ENCODE measurements at regions not wholly inside any gene's neighbourhood (a gene's known extent, or its start where the extent isn't known, plus 50 kb on each side); places are given as distances from the start of the nearest gene placed in this dataset.
A peak's percentile ranks its signal among the peaks of the same experiment; 100 is the strongest.

DNA sequence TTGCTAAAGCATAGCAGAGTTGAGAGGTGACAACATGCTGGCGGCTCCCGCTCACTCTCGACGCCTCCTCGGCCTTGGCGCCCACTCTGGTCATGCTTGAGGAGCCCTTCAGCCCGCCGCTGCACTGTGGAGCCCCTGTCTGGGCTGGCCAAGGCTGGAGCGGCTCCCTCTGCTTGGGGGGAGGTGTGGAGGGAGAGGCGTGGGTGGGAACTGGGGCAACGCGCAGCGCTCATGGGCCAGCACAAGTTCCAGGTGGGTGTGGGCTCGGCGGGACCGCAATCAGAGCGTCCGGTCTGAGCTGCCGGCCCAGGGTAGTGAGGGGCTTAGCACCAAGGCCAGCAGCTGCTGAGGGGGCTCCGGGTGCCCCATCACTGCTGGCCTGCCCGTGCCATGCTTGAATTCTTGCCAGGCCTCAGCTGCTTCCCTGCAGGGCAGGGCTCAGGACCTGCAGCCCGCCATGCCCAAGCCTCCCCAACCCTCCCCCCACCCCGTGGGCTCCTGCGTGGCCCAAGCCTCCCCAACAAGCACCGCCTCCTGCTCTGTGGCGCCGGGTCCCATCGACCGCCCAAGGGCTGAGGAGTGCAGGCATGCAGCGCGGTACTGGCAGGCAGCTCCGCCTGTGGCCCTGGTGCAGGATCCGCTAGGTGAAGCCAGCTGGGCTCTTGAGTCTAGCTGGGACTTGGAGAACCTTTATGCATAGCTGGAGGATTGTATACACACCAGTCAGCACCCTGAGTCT is 2052.8 kb upstream of the CELF4 start:
- TF ChIP-seq, protein P1, sequence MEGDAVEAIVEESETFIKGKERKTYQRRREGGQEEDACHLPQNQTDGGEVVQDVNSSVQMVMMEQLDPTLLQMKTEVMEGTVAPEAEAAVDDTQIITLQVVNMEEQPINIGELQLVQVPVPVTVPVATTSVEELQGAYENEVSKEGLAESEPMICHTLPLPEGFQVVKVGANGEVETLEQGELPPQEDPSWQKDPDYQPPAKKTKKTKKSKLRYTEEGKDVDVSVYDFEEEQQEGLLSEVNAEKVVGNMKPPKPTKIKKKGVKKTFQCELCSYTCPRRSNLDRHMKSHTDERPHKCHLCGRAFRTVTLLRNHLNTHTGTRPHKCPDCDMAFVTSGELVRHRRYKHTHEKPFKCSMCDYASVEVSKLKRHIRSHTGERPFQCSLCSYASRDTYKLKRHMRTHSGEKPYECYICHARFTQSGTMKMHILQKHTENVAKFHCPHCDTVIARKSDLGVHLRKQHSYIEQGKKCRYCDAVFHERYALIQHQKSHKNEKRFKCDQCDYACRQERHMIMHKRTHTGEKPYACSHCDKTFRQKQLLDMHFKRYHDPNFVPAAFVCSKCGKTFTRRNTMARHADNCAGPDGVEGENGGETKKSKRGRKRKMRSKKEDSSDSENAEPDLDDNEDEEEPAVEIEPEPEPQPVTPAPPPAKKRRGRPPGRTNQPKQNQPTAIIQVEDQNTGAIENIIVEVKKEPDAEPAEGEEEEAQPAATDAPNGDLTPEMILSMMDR (IDR thresholded peaks at IDR 0.05; ENCODE audit: insufficient read depth in 1 of 2, low read depth in 1 of 2, low read length in 1 of 2, severe bottlenecking in 1 of 2, unreplicated experiment in 1 of 2): no peak
- Mint-ChIP-seq H3K9me3 (ENCODE audit: unreplicated experiment) (no peaks in the 10 kb centered on the region), H3K27ac (ENCODE audit: unreplicated experiment) (no peak overlapping the region), H3K27me3 (ENCODE audit: insufficient read depth, unreplicated experiment) (no peaks in the 10 kb centered on the region), H3K4me3 (ENCODE audit: unreplicated experiment) (no peak overlapping the region), H3K4me1 (ENCODE audit: low read depth, unreplicated experiment) (no peaks in the 10 kb centered on the region), H3K36me3 (ENCODE audit: insufficient read depth, unreplicated experiment) (no peaks in the 10 kb centered on the region)
- Histone ChIP-seq H3K4me1 (no peaks in the 10 kb centered on the region), H3K36me3 (ENCODE audit: control insufficient read depth, insufficient read depth, low read length) (no peaks in the 10 kb centered on the region), H3K27me3 (replicated peaks; ENCODE audit: control insufficient read depth, insufficient read depth, low read length) (no peaks in the 10 kb centered on the region), H3K9me3 (no peaks in the 10 kb centered on the region), H3K4me3 (ENCODE audit: low read depth, low read length) (no peak overlapping the region)
- ChIA-PET POLR2A (no interaction called here), CTCF (no interaction called here)
- no peak for DNase-seq
- no TSS peak for BruUV-seq (replicated peaks)
- intact Hi-C loops (cut with micrococcal nuclease; ENCODE audit: unreplicated experiment): no loop called here

DNA sequence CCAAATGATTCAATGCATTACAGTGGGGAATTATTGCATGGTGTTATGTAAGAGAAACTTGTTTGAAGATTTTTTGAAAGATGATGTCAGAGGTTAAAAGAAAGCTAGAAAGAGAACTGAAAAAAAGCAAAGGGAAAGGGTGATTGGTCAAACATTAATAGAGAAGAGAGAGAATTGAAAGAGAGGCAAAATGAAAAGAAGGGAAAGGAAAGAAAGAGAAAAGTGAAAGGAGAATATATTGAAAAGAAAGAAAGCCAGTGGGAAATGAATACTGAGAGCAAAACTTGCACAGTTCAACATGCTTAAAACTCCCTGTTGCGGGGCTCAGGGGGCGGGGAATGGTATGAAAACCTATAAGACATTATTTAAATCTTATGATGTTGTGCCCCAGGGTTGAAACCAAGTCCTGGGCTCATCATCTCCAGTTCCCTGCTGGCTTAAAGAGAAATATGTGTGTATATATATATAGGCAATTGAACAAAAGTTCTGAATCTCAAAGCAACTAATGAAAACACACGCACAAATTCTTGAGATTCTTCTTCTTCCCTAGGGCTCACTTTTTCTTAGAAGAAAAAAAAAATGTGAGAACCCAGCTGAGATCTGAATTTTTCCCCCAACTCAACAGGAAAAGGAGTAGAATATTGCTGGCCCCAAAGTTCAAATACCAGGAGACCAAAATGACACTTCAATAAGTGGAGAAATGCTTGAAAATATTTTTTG is 2045.9 kb upstream of the CELF4 start:
- no peaks in the 10 kb centered on the region for H3K9me3 Mint-ChIP-seq (ENCODE audit: unreplicated experiment)
- peak overlapping the region; percentile 32 for H3K4me3 Mint-ChIP-seq (ENCODE audit: unreplicated experiment)
- H3K27ac Mint-ChIP-seq (ENCODE audit: unreplicated experiment): peak overlapping the region; percentile 33
- TF ChIP-seq, protein P1 (IDR thresholded peaks at IDR 0.05; ENCODE audit: insufficient read depth in 1 of 2, low read depth in 1 of 2, low read length in 1 of 2, severe bottlenecking in 1 of 2, unreplicated experiment in 1 of 2): no peak
- Histone ChIP-seq H3K9me3 (no peaks in the 10 kb centered on the region), H3K27me3 (replicated peaks; ENCODE audit: control insufficient read depth, insufficient read depth, low read length) (no peaks in the 10 kb centered on the region), H3K36me3 (ENCODE audit: control insufficient read depth, insufficient read depth, low read length) (no peaks in the 10 kb centered on the region), H3K4me3 (ENCODE audit: low read depth, low read length) (no peak overlapping the region), H3K4me1 (no peaks in the 10 kb centered on the region)
- CTCF ChIA-PET: no interaction called here
- intact Hi-C loops (cut with micrococcal nuclease; ENCODE audit: unreplicated experiment): no loop called here
- POLR2A ChIA-PET: no interaction called here
- H3K36me3 Mint-ChIP-seq (ENCODE audit: insufficient read depth, unreplicated experiment): no peaks in the 10 kb centered on the region
- no TSS peak for BruUV-seq (replicated peaks)
- no peak for DNase-seq
- peaks cover 15% of the 10 kb centered on the region for H3K4me1 Mint-ChIP-seq (ENCODE audit: low read depth, unreplicated experiment)
- H3K27me3 Mint-ChIP-seq (ENCODE audit: insufficient read depth, unreplicated experiment): no peaks in the 10 kb centered on the region

DNA sequence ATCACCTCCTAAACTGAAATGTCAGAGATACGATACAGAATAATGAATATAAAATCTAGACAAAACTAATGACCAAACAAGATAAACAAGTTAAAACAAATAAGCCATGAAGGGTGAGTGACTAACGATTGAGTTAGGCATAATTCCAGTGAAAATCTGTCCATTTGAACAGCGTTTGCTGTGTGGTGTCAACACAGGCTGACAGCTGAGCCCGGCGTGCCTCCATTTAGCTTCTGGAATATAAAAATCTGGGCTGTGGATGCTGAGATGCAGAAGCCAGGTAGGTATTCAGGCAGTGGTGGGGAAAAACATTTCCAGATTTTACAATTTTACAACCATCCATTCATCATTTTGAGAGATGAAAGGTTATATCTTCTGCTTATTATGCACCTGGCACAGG is 2041.4 kb upstream of the CELF4 start:
- Mint-ChIP-seq H3K4me1 (ENCODE audit: low read depth, unreplicated experiment) (peaks cover 11% of the 10 kb centered on the region), H3K4me3 (ENCODE audit: unreplicated experiment) (no peak overlapping the region), H3K27ac (ENCODE audit: unreplicated experiment) (no peak overlapping the region), H3K36me3 (ENCODE audit: insufficient read depth, unreplicated experiment) (no peaks in the 10 kb centered on the region), H3K9me3 (ENCODE audit: unreplicated experiment) (no peaks in the 10 kb centered on the region), H3K27me3 (ENCODE audit: insufficient read depth, unreplicated experiment) (no peaks in the 10 kb centered on the region)
- Histone ChIP-seq H3K9me3 (no peaks in the 10 kb centered on the region), H3K27me3 (replicated peaks; ENCODE audit: control insufficient read depth, insufficient read depth, low read length) (no peaks in the 10 kb centered on the region), H3K4me3 (ENCODE audit: low read depth, low read length) (no peak overlapping the region), H3K4me1 (no peaks in the 10 kb centered on the region), H3K36me3 (ENCODE audit: control insufficient read depth, insufficient read depth, low read length) (no peaks in the 10 kb centered on the region)
- TF ChIP-seq, protein P1 (IDR thresholded peaks at IDR 0.05; ENCODE audit: insufficient read depth in 1 of 2, low read depth in 1 of 2, low read length in 1 of 2, severe bottlenecking in 1 of 2, unreplicated experiment in 1 of 2): no peak
- no peak for DNase-seq
- no TSS peak for BruUV-seq (replicated peaks)
- POLR2A ChIA-PET: no interaction called here
- intact Hi-C loops (cut with micrococcal nuclease; ENCODE audit: unreplicated experiment): no loop called here
- CTCF ChIA-PET: no interaction called here

Measured in Caco-2 (cell line).